RCC 7860 (cell line): ENCODE measurements at regions not wholly inside any gene's neighbourhood (a gene's known extent, or its start where the extent isn't known, plus 50 kb on each side); places are given as distances from the start of the nearest gene placed in this dataset.
A peak's percentile ranks its signal among the peaks of the same experiment; 100 is the strongest.

Source experiments
- DNase-seq: peaks from one replicate; pipeline ENCODE4 v3.0.0-alpha.2; 2015; ENCODE audit warnings: low spot score
- FAIRE-seq: peaks from 2 replicates; lab custom pipeline; 2012; peaks lifted over from hg19 to GRCh38; lab: Jason Lieb, UNC

DNA sequence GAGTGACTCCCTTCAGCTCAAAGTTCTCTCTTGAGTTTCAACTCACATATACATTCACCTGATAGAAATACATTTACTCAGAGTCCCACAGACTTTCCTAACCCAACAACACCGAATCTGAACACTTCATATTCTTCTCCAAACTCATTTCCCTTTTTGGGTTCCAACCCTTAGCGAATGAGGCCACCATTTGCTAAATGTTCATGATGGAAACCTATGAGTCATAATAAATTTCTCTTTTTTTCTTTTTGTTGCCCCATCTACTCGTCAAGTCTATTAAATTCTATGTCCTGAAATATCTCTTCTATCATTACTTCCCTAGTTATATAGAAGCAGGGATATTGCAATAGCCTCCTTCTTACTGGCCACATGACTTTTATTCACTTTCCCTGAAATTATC lies 100.1 kb downstream of the HLX start:
- DNase-seq (no peak), FAIRE-seq (no peak)

- FAIRE-seq: no peak
Measured at GRCh38 chr1:220982686-220983085, 103.4 kb downstream of the HLX start.

GRCh38 chr1:220983877-220984635 lies 104.8 kb downstream of the HLX start:
- no peak for DNase-seq
- FAIRE-seq: no peak

More at GRCh38 chr1:220982686-220983085, 103.4 kb downstream of the HLX start:
- DNase-seq: no peak

GRCh38 chr1:220990427-220991339 lies 111.4 kb downstream of the HLX start:
- peak; percentile 93 for FAIRE-seq
- DNase-seq: peak; percentile 66

DNA sequence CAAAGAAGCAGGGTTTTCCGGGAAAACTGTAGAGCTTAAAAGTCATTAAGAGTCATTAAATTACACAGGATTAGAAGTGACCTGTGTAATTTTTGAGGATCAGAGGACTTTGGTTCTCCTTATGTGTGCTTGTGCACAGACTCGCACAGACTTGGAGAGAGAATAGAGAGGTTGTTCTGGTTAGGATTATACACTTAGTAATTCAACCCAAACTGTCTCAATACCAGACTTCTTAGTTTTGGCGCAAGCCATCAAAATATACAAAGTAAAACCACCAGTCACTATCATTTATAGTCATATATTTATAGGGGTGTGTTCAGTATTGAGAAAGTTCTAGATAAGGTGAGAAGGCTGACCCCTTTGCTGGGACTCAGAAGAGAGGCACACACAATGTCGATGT lies 112.3 kb downstream of the HLX start:
- DNase-seq: no peak
- no peak for FAIRE-seq

- FAIRE-seq (no peak), DNase-seq (no peak)
Measured at GRCh38 chr1:220991959-220992704, 112.9 kb downstream of the HLX start.

GRCh38 chr1:220992705-220993052 lies 113.4 kb downstream of the HLX start:
- DNase-seq: no peak
- no peak for FAIRE-seq

DNA sequence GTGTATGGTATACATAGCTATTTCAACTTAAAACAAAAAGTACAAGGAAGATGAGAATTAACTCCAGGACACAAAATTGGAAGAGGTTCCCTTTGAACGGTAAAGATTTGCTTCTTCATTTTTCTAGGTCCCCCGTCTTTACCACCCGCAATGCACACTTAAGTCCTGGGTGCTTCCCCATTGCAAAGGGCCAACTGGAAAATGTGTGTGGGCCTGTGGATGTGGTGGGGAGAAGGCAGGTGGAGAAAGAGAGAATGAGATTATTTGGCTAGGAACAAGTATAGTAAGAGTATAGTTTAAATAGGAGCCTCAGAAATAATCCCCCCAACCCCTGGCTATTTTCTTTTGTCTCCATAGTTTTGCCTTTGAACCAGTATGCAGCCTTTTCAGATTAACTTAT lies 115.4 kb downstream of the HLX start:
- DNase-seq (no peak), FAIRE-seq (no peak)

- FAIRE-seq (no peak), DNase-seq (no peak)
Measured at GRCh38 chr1:220997791-220998190, 118.5 kb downstream of the HLX start.

DNA sequence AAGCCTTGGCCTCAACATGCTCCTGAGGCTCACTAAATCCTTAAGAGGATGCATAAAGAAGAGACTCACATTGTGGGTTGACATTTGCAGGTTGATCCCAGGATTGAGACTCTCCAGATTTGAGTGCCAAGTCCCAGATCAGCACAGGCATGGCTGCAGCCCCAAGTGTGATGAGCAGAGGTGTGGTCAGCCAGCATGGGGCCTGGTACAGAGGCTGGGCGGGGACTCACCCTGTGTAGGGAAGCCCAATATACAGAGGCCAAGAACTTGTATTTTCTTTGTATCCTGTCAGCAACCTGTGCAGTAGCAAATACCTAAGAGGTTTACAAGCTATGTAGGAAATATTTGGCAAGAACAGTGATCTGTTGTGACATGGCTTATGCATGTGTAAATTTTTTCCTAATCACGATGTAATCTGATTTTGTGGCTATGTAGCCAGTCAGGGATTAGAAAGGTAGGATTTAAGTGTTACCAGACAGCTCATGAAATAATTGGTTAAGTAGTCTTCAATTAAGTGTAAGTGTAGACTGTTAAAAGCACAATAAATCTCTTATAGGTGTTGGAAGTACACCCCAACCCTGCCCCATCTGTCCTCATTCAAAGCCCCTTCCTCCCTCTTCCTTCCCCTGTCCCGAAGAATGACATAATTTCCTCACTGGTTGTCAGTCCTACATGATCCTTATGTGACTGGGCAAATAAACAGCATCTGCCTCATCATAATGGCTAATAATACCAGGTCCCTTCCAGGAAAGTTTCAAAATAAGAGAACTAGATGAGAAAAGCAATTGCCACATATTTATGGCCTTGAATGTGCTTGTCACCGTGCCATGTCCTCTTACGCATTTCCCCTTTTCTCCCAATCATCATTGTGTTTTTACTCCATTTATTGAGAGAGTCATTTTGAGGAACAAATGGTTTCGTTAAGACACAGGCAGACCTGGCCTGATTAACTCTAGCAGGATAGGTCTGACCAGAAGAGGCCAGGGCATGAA lies 120.9 kb downstream of the HLX start:
- FAIRE-seq (no peak), DNase-seq (no peak)

DNA sequence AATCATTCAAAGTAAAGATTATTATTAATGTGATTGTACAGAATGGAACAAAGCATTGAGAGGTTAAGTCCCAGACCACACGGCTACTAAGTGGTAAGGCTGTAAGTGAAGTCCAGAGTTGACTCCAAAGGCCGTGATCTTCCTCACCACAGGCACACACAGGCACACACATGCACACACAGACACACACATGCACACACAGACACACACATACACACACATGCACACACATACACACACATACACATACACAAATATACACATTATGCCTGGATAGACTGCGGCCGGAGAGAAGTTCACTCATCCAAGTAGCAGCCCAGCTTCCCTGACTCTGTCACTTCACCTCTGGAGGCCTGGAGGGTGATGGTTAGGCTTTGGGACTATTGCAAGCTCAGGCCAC lies 121.9 kb downstream of the HLX start:
- FAIRE-seq (no peak), DNase-seq (no peak)

- DNase-seq (no peak), FAIRE-seq (no peak)
Measured at GRCh38 chr1:221002601-221003000, 123.4 kb downstream of the HLX start.

GRCh38 chr1:221011145-221011544 lies 131.9 kb downstream of the HLX start:
- DNase-seq: no peak
- FAIRE-seq: no peak

- DNase-seq: no peak
- no peak for FAIRE-seq
Measured at GRCh38 chr1:221012120-221012519, 132.9 kb downstream of the HLX start.

GRCh38 chr1:221013691-221014660 lies 134.7 kb downstream of the HLX start:
- FAIRE-seq: no peak
- no peak for DNase-seq

DNA sequence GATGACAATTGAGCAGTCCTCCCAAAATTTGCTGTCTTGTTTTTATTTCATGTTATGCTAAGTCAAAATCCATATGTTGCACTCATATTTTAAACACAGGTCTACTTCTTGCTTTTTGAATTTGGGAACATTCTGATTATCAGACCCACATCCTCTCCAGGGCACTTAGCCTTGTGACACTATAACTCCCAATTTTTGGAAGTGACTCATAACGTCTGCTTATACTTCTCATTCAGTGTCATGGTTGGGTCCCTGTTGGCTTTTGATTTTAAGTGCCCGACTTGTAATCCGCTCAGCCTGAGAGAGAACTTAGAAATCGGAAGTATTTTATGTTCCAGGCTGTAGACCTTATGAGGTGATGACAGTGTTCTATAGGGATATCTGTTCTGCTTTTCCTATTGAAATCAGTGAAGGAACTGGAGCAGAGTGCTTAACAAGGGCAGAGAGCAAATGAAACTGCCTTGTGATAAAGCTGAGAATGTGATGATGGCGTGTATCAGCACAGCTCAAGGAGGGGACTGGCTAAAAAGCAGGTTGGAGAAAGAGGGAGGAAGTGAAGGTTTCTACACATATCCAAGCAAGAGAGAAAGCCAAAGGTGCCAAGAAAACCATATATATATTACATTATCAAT lies 136.0 kb downstream of the HLX start:
- FAIRE-seq: no peak
- no peak for DNase-seq

- DNase-seq (no peak), FAIRE-seq (peak; percentile 5)
Measured at GRCh38 chr1:221016751-221017150, 137.5 kb downstream of the HLX start.

GRCh38 chr1:221018414-221018813 lies 139.2 kb downstream of the HLX start:
- no peak for DNase-seq
- no peak for FAIRE-seq

DNA sequence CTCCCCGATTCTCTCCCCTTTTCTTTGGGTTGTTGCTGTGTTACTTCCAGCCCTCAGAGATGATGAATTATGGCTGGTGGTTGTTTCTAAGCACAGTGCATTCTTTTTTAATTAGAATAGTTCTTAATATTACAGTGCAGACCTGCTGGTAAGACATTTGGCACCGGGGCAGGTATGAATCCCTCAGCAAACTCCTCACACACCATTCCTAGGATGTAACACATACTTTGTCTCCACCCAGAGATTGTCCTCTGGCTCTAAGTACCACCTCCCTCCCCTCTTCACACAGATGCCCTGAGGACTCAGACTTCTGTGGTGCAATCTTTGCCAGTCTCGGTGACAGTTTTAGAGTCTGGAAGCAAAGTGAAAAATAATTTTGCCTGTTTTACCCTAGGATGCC lies 143.1 kb downstream of the HLX start:
- DNase-seq (no peak), FAIRE-seq (no peak)
